HG02973 (cell line): ENCODE measurements at regions not wholly inside any gene's neighbourhood (a gene's known extent, or its start where the extent isn't known, plus 50 kb on each side); places are given as distances from the start of the nearest gene placed in this dataset.
"Not testable (repeated sequence)": the region's sequence is repeated elsewhere in the genome, so short reads cannot be mapped to it uniquely, and the experiment has no call there.

Source experiments
- ATAC-seq: cut with Tn5 transposase; IDR thresholded peaks from one replicate; pipeline ENCODE4 v1.9.1; 2021; ENCODE audit warnings: moderate library complexity; ENCODE audit not compliant: unreplicated experiment

GRCh38 chr6:11428371-11428770 is 109.2 kb upstream of the TMEM170B start:
- peak; percentile 26 for ATAC-seq

- no peak for ATAC-seq
Observed at GRCh38 chr6:11427723-11428245, 109.8 kb upstream of the TMEM170B start.

GRCh38 chr6:11427091-11427722 is 110.3 kb upstream of the TMEM170B start:
- no peak for ATAC-seq

GRCh38 chr6:11426571-11426970 is 111.0 kb upstream of the TMEM170B start:
- ATAC-seq = no peak

GRCh38 chr6:11425876-11426275 is 111.7 kb upstream of the TMEM170B start:
- ATAC-seq = no peak

GRCh38 chr6:11425431-11425871 is 112.1 kb upstream of the TMEM170B start:
- ATAC-seq = no peak

- no peak for ATAC-seq
Observed at GRCh38 chr6:11424395-11425034, 113.0 kb upstream of the TMEM170B start.

- no peak for ATAC-seq
Observed at GRCh38 chr6:11423667-11424066, 113.9 kb upstream of the TMEM170B start.

GRCh38 chr6:11423072-11423471 is 114.5 kb upstream of the TMEM170B start:
- no peak for ATAC-seq

GRCh38 chr6:11419763-11420453 is 117.6 kb upstream of the TMEM170B start:
- no peak for ATAC-seq

- no peak for ATAC-seq
Observed at GRCh38 chr6:11418290-11418905, 119.2 kb upstream of the TMEM170B start.

- no peak for ATAC-seq
Observed at GRCh38 chr6:11416936-11417576, 120.5 kb upstream of the TMEM170B start.

GRCh38 chr6:11416099-11416935 is 121.2 kb upstream of the TMEM170B start:
- not testable (repeated sequence) for ATAC-seq

GRCh38 chr6:11415557-11415956 is 122.0 kb upstream of the TMEM170B start:
- no peak for ATAC-seq

GRCh38 chr6:11414176-11414963 is 123.2 kb upstream of the TMEM170B start:
- peak; percentile 62 for ATAC-seq

- no peak for ATAC-seq
Observed at GRCh38 chr6:11413728-11414127, 123.8 kb upstream of the TMEM170B start.

- ATAC-seq = no peak
Observed at GRCh38 chr6:11413117-11413687, 124.3 kb upstream of the TMEM170B start.

- ATAC-seq = no peak
Observed at GRCh38 chr6:11412616-11413015, 124.9 kb upstream of the TMEM170B start.

GRCh38 chr6:11412011-11412424 is 125.5 kb upstream of the TMEM170B start:
- no peak for ATAC-seq
